ENCODE measurements at regions not wholly inside any gene's neighbourhood (a gene's known extent, or its start where the extent isn't known, plus 50 kb on each side); places are given as distances from the start of the nearest gene placed in this dataset.

- no peak for DNase-seq
Observed at GRCh38 chr6:140909625-140910024, 1223.1 kb upstream of the GJE1 start.

- DNase-seq, result no peak
Observed at GRCh38 chr6:140909156-140909555, 1223.6 kb upstream of the GJE1 start.

- no peak for DNase-seq
Observed at GRCh38 chr6:140908505-140908904, 1224.2 kb upstream of the GJE1 start.

- DNase-seq, result no peak
Observed at GRCh38 chr6:140907235-140907634, 1225.5 kb upstream of the GJE1 start.

GRCh38 chr6:140905724-140906123 is 1227.0 kb upstream of the GJE1 start:
- no peak for DNase-seq

GRCh38 chr6:140905050-140905449 is 1227.7 kb upstream of the GJE1 start:
- DNase-seq, result no peak

GRCh38 chr6:140897804-140898573 is 1234.7 kb upstream of the GJE1 start:
- no peak for DNase-seq

GRCh38 chr6:140897349-140897748 is 1235.4 kb upstream of the GJE1 start:
- no peak for DNase-seq

GRCh38 chr6:140893432-140893831 is 1239.3 kb upstream of the GJE1 start:
- DNase-seq, result no peak

- DNase-seq, result no peak
Observed at GRCh38 chr6:140879946-140880345, 1252.8 kb upstream of the GJE1 start.

- DNase-seq, result no peak
Observed at GRCh38 chr6:140874066-140874465, 1258.7 kb upstream of the GJE1 start.

GRCh38 chr6:140872885-140873284 is 1259.8 kb upstream of the GJE1 start:
- DNase-seq, result no peak

GRCh38 chr6:140871911-140872310 is 1260.8 kb upstream of the GJE1 start:
- no peak for DNase-seq

- DNase-seq, result no peak
Observed at GRCh38 chr6:140867336-140867735, 1265.4 kb upstream of the GJE1 start.

GRCh38 chr6:140858381-140858971 is 1274.2 kb upstream of the GJE1 start:
- no peak for DNase-seq

- peak; percentile 50 for DNase-seq
Observed at GRCh38 chr6:140857739-140858380, 1274.9 kb upstream of the GJE1 start.

- no peak for DNase-seq
Observed at GRCh38 chr6:140855520-140855919, 1277.2 kb upstream of the GJE1 start.

GRCh38 chr6:140854318-140854717 is 1278.4 kb upstream of the GJE1 start:
- peak; percentile 89 for DNase-seq

- no peak for DNase-seq
Observed at GRCh38 chr6:140850438-140850837, 1282.3 kb upstream of the GJE1 start.

- DNase-seq, result no peak
Observed at GRCh38 chr6:140849456-140849855, 1283.3 kb upstream of the GJE1 start.

GRCh38 chr6:140847262-140847645 is 1285.5 kb upstream of the GJE1 start:
- DNase-seq, result no peak

GRCh38 chr6:140846503-140847261 is 1286.0 kb upstream of the GJE1 start:
- DNase-seq, result no peak

- DNase-seq, result no peak
Observed at GRCh38 chr6:140845701-140846100, 1287.0 kb upstream of the GJE1 start.
